K562 (cell line): ENCODE measurements at regions not wholly inside any gene's neighbourhood (a gene's known extent, or its start where the extent isn't known, plus 50 kb on each side); places are given as distances from the start of the nearest gene placed in this dataset.

Experiments used
- CBX5 ChIP-seq: IDR thresholded peaks from 2 replicates; pipeline ENCODE4 v1.6.1; 2014; ENCODE audit warnings: low read depth, borderline replicate concordance
- EP300 ChIP-seq: IDR thresholded peaks from 2 replicates; pipeline ENCODE4 v1.6.1; 2012; ENCODE audit warnings: low read length, improper control_type of control experiment
- HMG20B ChIP-seq: fragments of 250-450 bp; sonication (Bioruptor Pico); IDR thresholded peaks from 2 replicates; pipeline ENCODE4 v1.5.0; 2021; ENCODE audit warnings: mild to moderate bottlenecking
- KDM1A ChIP-seq, 2 experiments: fragments of 450-650 bp; IDR thresholded peaks; 2 replicates each; pipeline ENCODE4 v1.6.1; 2016; ENCODE audit warnings: mild to moderate bottlenecking in 2 of 2
- MYBL2 ChIP-seq, 2 experiments: fragments of 450-650 bp in 1 of 2; sonication (generic) in 1 of 2; formaldehyde crosslinking in 1 of 2; IDR thresholded peaks; 2 replicates each; pipeline versions ENCODE4 v1.6.1 to v1.8.1; 2017 to 2022; ENCODE audit warnings: borderline replicate concordance in 1 of 2, inconsistent platforms in 1 of 2, low read depth in 1 of 2, mild to moderate bottlenecking in 1 of 2, missing genetic modification reagents in 1 of 2, moderate library complexity in 1 of 2
- POLR2A ChIP-seq: fragments of 450-650 bp; conservative IDR thresholded peaks from 2 replicates; pipeline ENCODE4 v1.6.1; 2016
- RBM17 ChIP-seq: fragments of 200-400 bp; formaldehyde crosslinking; IDR thresholded peaks from 2 replicates; pipeline ENCODE4 v1.6.1; 2017; ENCODE audit warnings: low read depth, mild to moderate bottlenecking, low read length, borderline replicate concordance
- SMARCA4 ChIP-seq: fragments of 450-650 bp; IDR thresholded peaks from 2 replicates; pipeline ENCODE4 v1.6.1; 2016
- TARDBP ChIP-seq: fragments of 450-650 bp; IDR thresholded peaks from 2 replicates; pipeline ENCODE4 v1.6.1; 2016
- TF ChIP-seq, protein P1 (sequence below): fragments of 250-450 bp; sonication (Bioruptor Pico); IDR thresholded peaks from 2 replicates; pipeline ENCODE4 v1.4.0; 2020; ENCODE audit warnings: mild to moderate bottlenecking, moderate library complexity, borderline replicate concordance

DNA sequence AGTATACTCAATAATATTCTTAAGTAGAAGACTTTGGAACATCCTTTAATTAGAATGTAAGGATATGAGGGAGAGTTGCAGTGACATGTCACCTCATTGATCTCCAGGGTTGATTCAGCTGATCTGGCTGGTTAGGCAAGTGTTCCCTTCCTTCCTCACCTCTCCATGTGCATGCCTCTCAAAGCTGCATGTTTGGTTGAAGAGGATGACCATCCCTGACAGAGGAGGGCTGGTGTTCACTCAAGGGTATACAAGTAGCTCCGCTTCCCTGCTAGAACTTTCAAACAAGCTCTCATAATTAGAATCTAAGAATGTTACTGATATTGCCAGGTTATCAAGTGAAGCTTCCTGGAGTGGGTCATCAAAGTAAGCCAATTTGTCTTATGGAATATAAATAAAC lies 341.1 kb upstream of the FLRT2 start:
- TF ChIP-seq, protein P1, sequence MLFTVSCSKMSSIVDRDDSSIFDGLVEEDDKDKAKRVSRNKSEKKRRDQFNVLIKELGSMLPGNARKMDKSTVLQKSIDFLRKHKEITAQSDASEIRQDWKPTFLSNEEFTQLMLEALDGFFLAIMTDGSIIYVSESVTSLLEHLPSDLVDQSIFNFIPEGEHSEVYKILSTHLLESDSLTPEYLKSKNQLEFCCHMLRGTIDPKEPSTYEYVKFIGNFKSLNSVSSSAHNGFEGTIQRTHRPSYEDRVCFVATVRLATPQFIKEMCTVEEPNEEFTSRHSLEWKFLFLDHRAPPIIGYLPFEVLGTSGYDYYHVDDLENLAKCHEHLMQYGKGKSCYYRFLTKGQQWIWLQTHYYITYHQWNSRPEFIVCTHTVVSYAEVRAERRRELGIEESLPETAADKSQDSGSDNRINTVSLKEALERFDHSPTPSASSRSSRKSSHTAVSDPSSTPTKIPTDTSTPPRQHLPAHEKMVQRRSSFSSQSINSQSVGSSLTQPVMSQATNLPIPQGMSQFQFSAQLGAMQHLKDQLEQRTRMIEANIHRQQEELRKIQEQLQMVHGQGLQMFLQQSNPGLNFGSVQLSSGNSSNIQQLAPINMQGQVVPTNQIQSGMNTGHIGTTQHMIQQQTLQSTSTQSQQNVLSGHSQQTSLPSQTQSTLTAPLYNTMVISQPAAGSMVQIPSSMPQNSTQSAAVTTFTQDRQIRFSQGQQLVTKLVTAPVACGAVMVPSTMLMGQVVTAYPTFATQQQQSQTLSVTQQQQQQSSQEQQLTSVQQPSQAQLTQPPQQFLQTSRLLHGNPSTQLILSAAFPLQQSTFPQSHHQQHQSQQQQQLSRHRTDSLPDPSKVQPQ, result no peak
- TF ChIP-seq SMARCA4 (no peak), MYBL2 (IDR thresholded peaks at IDR 0.05; ENCODE audit: low read depth) (no peak), MYBL2 (CRISPR knock-in tag; IDR thresholded peaks at IDR 0.05; ENCODE audit: borderline replicate concordance) (no peak), KDM1A (IDR thresholded peaks at IDR 0.05) (no peak), HMG20B (no peak), POLR2A (no peak), TARDBP (no peak), CBX5 (no peak), RBM17 (no peak), EP300 (no peak)
